Stimulated activated CD4-positive, alpha-beta T cell treated with anti-CD3 and anti-CD28 coated beads, Interleukin-12 subunit alpha, Interleukin-12 subunit beta, amount 100 ng/mL, for 4 hours (primary cell): ENCODE measurements at regions not wholly inside any gene's neighbourhood (a gene's known extent, or its start where the extent isn't known, plus 50 kb on each side); places are given as distances from the start of the nearest gene placed in this dataset.
"Not testable (repeated sequence)": the region's sequence is repeated elsewhere in the genome, so short reads cannot be mapped to it uniquely, and the experiment has no call there.

Experiments
- DNase-seq: peaks from one replicate; pipeline ENCODE4 v3.0.0-alpha.2; 2020

DNA sequence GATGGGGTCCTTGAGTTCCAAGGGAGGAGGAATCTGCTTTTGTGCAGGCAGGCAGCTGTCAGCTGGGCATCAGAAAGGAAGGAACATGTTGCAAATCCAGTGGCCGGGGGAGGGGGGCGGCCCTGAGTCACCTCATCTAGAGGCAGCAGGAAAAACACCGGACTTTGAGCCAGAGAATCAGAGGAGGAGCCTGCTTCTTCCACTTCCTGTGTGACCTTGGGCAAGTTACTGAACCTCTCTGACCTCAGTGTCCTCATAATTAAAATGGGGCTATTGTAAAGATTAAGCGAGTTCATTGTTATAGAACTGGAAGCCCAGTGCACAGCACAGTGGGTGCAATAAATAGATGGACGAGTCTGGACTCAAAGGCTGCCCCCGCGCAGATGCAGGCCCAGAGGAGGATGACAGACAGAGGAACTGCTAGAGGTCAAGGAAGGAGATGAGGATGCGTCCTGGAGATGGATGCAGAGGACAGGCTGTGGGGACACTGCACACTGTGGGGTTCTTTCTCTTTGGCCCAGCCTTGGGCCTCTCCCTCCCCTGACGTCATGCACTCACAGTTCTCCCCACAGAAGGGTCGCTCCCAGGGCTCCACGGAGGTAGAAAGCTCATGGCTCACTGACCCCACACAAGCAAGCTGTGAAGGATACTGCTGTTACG is 714.3 kb downstream of the MATN1 start:
- DNase-seq: no peak

DNA sequence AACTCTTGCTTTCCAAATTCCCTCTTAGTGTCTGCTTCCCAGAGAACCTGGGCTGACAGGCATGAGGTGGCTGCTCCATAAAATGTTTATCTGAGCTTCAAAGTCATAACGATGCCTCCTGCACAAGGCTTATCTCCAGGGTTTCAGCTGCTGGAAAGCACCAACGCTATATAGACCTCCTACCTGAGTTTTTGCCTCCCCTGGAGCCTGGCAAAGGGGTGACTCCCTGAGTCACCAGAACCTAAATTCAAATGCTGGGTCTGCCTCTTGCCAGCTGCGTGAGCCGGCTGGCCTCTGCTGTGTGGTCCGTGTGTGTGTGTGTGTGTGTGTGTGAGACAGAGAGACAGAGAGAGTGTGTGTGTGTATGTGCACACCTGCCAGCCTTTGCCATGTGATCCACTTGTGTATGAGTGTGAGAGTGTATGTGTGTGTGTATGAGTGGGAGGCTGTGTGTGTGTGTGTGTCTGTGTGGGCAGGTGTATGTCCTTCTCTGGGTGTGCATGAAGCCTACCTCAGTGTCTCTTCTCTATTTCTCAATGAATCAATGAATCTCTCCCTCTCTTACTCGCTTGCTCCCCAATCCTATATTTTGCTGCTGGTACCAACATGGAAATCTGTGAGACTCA is 714.9 kb downstream of the MATN1 start:
- DNase-seq: no peak

DNA sequence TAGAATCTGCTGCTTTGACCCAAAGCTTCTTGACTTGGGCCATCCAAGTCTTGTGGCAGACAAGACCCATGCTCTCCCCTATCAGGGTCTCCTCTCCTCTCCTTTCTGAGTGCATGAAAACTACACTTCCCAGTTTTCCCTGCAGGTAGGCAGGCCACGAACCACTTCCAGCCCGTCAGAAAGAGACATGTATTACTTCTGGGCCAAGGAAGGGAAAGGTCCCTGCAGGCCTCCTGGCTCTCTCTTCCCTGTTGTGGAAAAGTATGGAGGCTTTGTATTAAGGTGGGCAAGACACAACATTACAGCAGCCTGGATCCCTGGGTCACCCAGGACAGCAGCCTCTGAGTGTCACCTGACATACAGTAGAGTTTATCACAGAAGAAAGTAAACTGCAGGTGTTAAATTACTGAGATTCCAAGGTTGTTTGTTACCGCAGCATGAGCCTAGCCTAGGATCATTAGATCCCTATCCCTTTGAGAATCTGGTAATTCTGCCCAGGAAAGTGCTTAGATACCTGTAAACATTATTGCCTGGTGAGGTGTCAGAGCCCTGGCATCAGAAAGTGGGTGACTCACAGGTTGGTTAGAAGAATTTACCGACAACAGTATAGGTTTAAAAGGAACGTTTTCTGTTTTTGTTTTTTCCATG is 717.3 kb downstream of the MATN1 start:
- DNase-seq: no peak

DNA sequence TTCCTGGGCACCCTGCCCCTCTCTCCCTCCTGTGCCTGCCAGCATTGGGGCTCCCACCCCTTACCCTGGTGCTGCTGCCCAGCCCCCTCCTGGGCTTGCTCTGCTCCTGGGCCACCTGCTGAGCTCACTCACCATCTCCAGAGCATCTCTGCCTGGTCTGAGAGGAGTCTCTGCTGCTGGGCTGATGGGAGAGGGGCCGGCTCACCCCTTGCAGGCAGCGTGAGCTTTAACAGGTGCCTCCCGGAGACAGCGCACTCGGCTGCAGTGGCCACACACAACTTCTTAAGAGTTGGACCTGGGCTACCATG is 721.7 kb downstream of the MATN1 start:
- DNase-seq: no peak

DNA sequence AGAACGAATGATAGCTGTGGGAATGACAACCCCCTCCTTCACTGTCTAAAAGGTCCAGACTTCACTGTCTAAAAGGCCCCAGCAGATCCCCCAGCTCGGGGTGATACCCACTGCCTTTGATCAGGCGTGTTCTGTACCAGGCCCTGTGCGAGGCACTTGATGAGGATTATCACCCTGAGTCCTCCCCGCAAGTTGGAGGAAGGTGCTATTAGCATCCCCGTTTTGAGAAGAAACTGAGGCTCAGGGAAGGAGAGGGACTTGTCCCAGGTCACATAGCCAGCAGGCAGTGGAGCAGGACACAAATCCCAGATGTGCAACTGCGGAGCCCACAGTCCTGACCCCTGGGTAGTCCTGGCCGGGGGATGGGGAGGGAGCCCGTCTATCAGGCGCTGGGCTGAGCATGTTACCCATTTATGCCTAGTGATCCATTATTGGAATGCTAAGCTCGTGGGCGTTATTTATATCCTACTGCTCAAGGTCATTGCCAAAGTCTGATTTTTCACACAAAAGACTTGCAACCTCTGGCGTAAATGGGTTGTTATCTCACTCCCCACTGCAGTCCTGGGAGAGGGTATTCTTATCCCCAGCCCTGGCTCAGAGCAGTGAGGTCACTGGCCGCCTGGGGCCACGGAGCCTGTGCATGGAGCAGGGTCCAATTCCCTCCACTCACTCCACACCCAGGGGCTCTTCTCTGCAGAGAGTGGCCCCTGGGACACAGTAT is 722.2 kb downstream of the MATN1 start:
- DNase-seq: no peak

DNA sequence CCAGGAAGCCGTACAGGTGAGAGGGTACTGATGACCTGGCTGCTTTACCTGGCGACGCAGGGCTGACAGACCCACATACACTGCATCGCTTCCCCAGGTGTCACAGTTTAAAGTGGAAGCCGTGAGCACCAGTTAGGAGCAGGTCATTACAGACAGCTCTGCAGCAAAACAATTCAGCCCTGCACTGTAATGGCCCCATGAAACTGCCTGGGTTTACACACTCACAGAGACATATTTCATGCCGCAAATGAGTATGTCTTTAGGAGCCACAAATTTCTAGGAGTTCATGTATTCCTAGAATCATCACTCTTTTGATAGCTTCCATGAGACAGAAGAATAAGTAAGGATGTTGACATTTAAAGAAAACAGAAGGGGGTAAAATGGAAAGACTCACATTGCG is 723.1 kb downstream of the MATN1 start:
- no peak for DNase-seq

DNA sequence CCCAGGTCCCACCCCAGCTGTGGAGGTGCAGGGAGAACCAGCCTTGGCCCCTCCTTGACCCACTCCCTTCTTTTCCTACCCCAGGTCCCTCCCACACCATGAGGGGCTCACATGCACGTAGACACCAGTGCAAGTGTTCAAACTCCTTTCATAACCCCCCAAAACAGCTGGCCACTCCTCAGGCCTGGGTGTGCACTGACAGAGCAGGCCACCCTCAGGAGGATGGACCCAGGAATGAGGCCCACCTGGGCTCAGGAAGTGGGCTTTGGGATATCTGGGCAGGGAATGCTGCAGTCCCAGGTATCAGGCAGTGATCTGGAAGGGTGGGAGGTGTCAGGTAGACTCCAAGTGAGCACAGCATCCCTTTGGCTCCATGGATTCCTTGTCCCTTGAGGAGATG is 723.8 kb downstream of the MATN1 start:
- DNase-seq: no peak

DNA sequence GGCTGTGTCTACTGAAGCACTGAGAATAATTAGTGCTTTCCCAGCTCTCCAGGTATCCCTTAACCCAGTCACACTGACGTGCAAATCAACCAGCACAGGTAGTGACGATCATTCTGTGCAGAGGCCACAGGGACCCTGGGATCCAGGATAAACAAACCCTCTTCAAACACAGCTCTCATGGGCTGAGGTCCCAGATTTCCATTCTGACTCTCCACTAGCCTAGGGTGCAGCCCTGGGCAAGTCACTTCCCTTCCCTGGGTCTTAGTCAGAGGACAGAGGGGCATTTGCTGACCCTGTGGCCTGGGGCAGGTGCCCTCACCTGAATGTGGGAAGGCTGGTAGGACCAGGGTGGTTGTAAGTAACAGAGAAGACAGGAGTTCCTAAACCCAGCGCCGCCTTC is 724.7 kb downstream of the MATN1 start:
- no peak for DNase-seq

DNA sequence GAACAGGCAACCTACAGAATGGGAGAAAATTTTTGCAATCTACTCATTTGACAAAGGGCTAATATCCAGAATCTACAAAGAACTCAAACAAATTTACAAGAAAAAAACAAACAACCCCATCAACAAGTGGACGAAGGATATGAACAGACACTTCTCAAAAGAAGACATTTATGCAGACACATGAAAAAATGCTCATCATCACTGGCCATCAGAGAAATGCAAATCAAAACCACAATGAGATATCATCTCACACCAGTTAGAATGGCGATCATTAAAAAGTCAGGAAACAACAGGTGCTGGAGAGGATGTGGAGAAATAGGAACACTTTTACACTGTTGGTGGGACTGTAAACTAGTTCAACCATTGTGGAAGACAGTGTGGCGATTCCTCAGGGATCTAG is 725.6 kb downstream of the MATN1 start:
- not testable (repeated sequence) for DNase-seq

DNA sequence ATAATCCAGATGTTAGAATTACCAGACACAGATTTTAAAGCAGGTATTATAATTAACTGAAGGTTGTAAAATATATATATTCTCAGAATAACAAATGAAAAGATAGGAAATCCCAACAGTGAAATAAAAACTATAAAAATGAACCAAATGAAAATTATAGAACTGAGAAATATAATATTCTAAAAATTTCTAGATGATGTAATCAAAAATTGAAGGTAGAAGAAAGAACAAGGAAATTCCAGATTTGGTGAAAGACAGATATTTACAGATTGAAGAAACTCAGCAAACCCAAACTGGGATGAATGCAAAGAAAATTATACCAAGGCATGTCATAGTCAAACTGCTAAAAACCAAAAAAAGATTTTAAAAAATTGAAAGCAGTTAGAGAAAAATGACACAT is 729.4 kb downstream of the MATN1 start:
- DNase-seq: no peak

DNA sequence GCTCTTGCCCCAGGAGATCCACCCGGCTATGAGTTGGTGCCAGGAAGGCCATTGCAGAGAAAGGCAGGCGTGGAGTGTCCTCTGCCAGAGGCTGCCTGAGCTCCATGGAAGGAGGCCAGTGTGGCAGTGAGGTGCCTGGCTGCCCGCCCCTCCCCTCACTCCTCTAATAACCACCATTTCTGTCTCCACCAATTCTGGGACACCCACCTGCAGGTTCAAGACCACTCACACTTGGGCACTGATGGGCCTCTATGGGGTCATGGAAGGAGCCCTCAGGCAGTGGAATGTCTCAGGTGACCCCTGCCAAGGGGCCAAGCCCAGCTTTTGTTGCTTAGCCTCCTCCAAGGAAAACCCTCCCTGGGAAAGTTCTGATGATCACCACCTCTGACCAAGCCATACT is 731.6 kb downstream of the MATN1 start:
- DNase-seq: no peak

DNA sequence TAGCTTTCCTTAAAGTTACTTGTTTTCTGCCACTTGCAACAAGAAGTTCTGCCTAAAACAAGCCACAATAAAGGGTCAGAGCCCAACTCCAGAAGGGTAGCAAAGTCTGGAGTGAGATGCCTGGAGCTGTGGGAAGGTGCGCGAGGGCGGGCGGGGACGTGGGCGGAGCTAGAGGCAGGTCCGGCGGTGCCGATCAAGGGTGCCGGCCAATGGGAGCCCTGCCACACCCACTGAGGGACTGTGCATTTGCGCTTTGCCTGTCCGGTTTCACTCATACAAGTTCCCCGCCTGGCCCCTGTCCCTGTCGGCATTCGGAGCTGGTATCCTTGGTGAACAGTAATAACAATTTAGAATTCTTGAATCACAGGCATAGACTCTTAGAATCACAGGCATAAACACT is 732.4 kb downstream of the MATN1 start:
- DNase-seq: no peak

DNA sequence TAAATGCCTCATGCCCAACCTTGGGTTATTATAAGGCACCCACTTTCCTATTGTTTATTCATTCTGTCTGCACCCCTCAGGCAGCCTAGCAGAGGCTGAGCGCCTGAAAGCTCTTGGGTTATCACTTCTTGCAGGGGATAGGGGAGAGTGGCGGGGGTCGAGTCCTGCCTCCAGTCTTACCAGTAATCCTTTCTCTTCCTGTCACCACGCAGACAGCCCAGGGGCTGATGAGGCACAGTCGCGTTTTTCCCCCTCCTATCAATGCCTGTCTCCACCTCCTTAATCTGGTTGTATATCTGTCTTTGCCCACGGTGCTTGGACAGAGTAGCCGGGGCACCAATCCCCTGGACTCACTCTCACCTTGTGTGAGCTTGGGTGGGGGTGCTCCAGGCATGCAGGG is 733.1 kb downstream of the MATN1 start:
- DNase-seq: no peak

DNA sequence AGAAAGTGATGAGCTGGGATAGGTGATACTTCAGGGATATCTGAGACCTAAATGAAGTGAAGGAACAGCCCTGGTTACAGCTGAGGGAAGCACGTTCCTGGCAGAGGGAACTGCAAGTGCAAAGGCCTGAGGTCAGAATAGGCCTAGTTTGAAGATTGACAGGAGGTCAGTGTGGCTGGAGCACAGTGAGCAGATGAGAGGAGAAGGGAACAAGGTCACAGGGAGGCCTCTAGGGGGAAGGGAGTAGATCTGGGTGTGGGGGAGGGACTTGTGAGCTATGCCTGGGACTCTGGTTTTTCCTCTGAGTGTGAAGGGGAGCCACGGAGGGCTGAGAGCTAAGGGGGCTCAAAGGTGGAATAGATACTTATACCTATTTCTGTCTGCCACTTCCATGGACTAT is 736.4 kb downstream of the MATN1 start:
- DNase-seq: no peak

DNA sequence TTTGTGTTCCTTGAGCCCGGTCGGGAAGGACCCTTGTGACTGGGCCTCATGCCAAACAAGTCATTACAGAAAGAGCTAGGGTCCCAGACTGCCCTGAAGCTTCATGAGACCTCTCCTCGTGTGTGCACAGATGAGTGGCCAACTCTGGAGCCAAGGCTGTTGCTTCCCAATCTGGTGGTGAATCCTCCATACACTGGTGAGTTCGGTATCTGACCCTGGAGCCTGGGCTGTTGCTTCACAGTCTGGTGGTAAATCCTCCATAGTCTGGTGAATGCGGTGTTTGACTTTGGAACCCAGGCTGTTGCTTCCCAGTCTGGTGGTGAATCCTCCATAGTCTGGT is 737.8 kb downstream of the MATN1 start:
- DNase-seq: no peak

DNA sequence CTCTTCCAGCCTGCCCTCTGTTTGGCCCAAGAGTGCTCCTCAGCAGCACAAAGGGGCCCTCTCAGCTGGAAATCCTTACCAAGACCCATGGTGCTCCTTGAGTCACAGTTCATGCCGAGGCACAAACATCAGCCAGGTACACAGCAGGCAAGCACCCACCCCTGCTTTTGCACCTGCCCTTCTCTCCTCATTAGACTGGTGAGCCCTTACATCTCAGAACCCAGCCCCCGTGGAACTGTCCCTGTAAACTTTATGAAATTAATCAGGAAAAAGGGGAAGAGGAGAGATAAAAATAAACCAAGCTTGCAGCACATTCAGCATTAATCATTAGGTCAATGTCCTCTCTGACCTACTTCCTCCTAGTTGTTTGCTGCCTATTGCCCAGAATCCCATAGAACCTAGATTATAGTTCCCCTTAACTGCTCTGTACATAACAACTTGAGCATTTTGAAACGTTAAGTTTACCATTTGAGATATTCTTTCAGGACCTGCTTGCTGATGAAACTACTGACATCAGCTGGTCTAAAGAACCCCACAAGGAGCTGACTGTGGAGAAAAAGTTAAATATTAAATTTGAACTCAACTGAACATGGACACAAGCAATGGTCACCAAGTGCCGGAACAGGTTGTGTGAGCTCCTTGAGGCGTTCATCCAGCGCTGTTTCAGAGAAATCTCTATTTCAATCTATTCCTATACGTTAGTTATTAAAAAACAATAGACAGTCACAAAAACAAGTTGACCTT is 738.4 kb downstream of the MATN1 start:
- no peak for DNase-seq

DNA sequence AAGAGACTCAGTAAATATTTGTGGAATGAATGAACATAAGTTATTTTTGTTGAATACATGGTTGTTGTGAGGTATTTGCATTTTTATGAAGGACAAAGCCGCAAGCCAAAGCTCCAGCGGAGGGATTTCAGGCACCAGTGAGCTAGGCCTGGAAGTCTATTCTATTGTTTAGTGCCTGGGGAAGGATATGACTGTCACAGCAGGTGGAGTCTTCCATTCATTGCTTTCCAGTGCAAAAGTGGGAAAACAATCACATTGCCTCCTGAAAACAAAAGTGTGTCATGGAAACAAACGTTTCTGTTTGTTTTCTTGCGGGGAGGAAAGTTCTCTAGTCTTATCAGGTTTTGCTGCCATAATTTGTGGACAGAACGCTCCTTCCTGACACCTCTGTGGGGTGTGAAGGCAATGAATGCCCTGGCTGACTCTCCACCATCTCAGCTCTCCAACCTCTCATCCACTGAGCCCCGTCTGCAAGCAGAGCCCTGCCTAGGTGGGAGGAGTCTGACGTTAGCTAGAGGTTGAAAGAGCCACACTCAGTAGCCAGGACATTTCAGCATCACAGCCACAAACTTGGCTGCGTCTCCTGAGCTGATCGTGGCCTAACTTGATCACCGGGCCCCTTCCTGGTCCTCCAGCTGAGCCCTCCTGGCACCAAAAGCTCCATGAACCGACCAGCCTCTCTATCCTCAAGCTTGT is 739.1 kb downstream of the MATN1 start:
- no peak for DNase-seq

DNA sequence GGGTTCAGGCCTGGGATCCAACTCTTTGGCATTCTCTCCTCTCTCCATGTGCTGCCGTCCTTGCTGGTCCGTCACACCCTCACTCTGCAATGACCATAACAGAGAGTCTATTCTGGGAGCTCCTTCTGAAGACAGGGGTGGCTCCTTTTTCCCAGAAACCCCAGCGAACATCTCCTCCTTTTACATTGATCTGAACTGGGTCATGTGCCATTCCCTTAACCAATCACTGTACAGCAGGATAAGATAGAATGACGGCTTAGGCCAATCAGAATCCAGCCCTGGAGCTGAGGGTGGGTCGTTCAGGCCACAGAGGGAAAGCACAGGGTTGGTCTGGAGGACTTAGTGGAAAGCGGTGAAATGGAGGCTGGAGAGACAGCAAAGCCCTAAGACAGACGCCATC is 740.1 kb downstream of the MATN1 start:
- DNase-seq: no peak

DNA sequence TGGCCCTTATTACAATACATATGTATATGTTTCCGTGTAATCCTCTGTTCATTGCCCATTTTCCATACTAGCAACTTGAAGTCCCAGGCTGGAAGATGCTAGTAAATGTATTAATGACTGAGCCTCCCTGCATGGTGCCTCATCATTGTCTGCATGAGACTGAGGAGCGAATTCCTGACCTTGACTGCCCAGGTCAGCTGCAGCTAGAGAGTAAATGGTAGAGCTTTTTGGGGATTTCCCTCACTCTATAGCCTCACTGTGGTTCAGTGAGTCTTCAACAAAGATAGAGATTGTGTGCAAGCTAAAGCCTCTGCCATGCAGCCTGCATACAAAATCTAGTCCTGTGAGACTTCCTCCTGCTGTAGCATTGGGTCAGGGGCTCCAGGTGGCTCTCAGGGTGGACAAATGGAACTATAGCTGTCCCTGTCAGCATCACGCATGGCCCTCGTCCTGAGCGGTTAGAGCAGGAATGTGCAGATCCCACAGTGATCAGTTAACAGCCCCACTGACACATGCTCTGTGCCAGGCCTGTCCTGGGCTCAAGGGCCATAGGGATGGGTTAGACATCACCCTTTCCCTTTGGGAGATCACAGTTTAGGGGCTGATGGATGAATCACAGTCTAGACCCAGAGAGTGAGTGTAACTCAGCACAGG is 741.7 kb downstream of the MATN1 start:
- DNase-seq: no peak

DNA sequence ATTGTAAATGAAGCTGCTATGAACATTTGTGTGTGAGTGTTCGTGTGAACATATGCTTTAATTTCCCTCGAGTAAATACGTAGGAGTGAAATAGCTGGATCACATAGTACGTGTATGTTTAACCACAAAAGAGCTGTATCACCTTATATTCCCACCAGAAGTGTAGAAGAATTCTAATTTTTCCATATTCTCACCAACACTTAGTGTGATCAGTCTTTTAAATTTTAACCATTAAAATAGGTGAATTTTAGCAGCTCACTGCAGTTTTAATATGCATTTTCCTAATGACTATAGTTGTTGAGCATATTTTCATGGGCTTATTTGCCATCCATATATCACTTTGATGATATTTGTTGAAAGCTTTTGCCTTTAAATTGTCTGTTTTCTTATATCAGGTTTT is 741.2 kb downstream of the PTPRU start:
- DNase-seq: no peak

DNA sequence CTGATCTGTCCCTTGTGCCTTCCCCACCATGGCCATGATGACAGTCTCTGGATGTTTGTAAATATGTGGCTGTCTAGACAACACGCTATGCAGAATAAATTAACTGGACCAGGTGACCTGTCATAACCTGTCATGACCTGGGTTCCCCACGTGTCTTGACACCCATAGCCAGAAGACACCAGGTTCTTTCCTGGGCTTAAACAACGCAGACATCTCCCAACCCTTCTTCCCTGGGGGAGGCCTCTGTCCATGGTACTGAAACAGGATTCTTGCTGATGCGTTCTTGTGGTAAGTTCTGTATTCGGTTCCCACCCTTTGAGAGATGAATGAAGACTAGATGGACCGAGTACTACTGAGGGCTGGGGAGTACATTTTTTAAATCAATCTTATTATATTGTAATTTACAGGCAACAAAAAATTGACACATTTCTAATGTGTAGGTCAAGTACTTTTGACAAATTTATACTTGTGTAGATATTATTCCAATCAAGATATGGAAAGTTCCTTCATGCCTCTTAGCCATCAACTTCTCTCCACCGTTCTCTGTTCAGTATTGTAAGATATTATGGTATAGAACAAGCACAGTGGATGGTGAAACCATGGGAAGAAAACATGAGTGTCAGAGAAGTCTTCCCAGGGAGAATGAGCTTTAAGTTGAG is 738.8 kb downstream of the PTPRU start:
- DNase-seq: no peak

DNA sequence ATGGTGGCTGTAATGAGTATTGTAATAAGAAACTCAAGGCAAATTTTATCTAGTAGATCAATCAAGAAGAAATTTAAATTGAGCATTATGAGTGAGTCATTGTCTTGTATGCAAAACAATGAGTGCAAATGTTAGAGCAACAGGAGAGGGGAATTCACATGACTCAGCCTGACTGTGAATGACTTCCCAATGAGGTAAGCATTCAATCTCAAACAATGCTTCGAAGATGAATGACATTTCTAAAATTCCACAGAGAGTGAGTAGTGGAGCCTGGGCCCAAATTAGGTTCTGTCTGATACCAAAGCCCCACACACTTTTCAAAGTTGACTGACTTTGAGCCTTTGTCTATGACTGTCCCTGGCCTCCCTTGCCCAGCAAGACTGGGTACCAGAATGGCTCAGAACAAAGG is 738.0 kb downstream of the PTPRU start:
- DNase-seq: no peak
